Glutamatergic neuron (in vitro differentiated cells): ENCODE measurements at regions not wholly inside any gene's neighbourhood (a gene's known extent, or its start where the extent isn't known, plus 50 kb on each side); places are given as distances from the start of the nearest gene placed in this dataset.

Source experiments
- DNase-seq: peaks from one replicate; pipeline ENCODE4 v3.0.0; 2022
- H3K27ac Mint-ChIP-seq: one replicate; pipeline ENCODE4 v1.8.0; 2020; ENCODE audit warnings: mild to moderate bottlenecking, mixed read lengths, inconsistent platforms; ENCODE audit not compliant: unreplicated experiment
- H3K27me3 Mint-ChIP-seq: one replicate; pipeline ENCODE4 v1.8.0; 2020; ENCODE audit warnings: mild to moderate bottlenecking, moderate library complexity, mixed read lengths, inconsistent platforms; ENCODE audit not compliant: unreplicated experiment
- H3K36me3 Mint-ChIP-seq: one replicate; pipeline ENCODE4 v1.8.0; 2020; ENCODE audit warnings: mild to moderate bottlenecking, mixed read lengths, inconsistent platforms; ENCODE audit not compliant: unreplicated experiment
- H3K4me1 Mint-ChIP-seq: one replicate; pipeline ENCODE4 v1.8.0; 2020; ENCODE audit warnings: mild to moderate bottlenecking, low read depth, mixed read lengths, inconsistent platforms; ENCODE audit not compliant: unreplicated experiment
- H3K4me3 Mint-ChIP-seq: one replicate; pipeline ENCODE4 v1.8.0; 2020; ENCODE audit warnings: mild to moderate bottlenecking, mixed read lengths, inconsistent platforms; ENCODE audit not compliant: unreplicated experiment
- H3K9me3 Mint-ChIP-seq: one replicate; pipeline ENCODE4 v1.8.0; 2020; ENCODE audit warnings: mild to moderate bottlenecking, moderate library complexity, mixed read lengths, inconsistent platforms; ENCODE audit not compliant: unreplicated experiment
- CTCF ChIP-seq: fragments of 200-600 bp; sonication (generic); IDR thresholded peaks from one replicate; pipeline ENCODE4 v1.5.0; 2021; ENCODE audit not compliant: partially characterized antibody, unreplicated experiment

- peak; percentile 68 for TF ChIP-seq CTCF
- H3K4me3 Mint-ChIP-seq, result no peak overlapping the region
- no peak for DNase-seq
- no peaks in the 10 kb centered on the region for H3K4me1 Mint-ChIP-seq
- H3K27me3 Mint-ChIP-seq, result no peaks in the 10 kb centered on the region
- no peaks in the 10 kb centered on the region for H3K36me3 Mint-ChIP-seq
- no peaks in the 10 kb centered on the region for H3K9me3 Mint-ChIP-seq
- H3K27ac Mint-ChIP-seq, result no peak overlapping the region
These were observed 151.5 kb downstream of the ATXN7L3B start for GRCh38 chr12:74689071-74689655.

GRCh38 chr12:74689929-74690328 lies 152.3 kb downstream of the ATXN7L3B start:
- no peak overlapping the region for H3K4me3 Mint-ChIP-seq
- H3K4me1 Mint-ChIP-seq, result no peaks in the 10 kb centered on the region
- no peak for DNase-seq
- H3K36me3 Mint-ChIP-seq, result no peaks in the 10 kb centered on the region
- no peaks in the 10 kb centered on the region for H3K9me3 Mint-ChIP-seq
- no peak for TF ChIP-seq CTCF
- H3K27ac Mint-ChIP-seq, result no peak overlapping the region
- no peaks in the 10 kb centered on the region for H3K27me3 Mint-ChIP-seq

- H3K9me3 Mint-ChIP-seq, result no peaks in the 10 kb centered on the region
- no peak overlapping the region for H3K27ac Mint-ChIP-seq
- H3K27me3 Mint-ChIP-seq, result peaks cover 4% of the 10 kb centered on the region
These were observed 181.8 kb downstream of the ATXN7L3B start for GRCh38 chr12:74719447-74719846.

GRCh38 chr12:74722709-74723108 lies 185.1 kb downstream of the ATXN7L3B start:
- no peaks in the 10 kb centered on the region for H3K36me3 Mint-ChIP-seq
- no peak overlapping the region for H3K4me3 Mint-ChIP-seq
- no peak overlapping the region for H3K27ac Mint-ChIP-seq
- H3K9me3 Mint-ChIP-seq, result no peaks in the 10 kb centered on the region
- no peaks in the 10 kb centered on the region for H3K4me1 Mint-ChIP-seq
- DNase-seq, result no peak
- H3K27me3 Mint-ChIP-seq, result no peaks in the 10 kb centered on the region
- TF ChIP-seq CTCF, result no peak

More at GRCh38 chr12:74719447-74719846, 181.8 kb downstream of the ATXN7L3B start:
- no peak overlapping the region for H3K4me3 Mint-ChIP-seq
- H3K36me3 Mint-ChIP-seq, result no peaks in the 10 kb centered on the region
- no peak for DNase-seq
- no peaks in the 10 kb centered on the region for H3K4me1 Mint-ChIP-seq
- TF ChIP-seq CTCF, result no peak

GRCh38 chr12:74725154-74725553 lies 187.5 kb downstream of the ATXN7L3B start:
- Mint-ChIP-seq H3K27ac (no peak overlapping the region), H3K9me3 (no peaks in the 10 kb centered on the region), H3K27me3 (no peaks in the 10 kb centered on the region), H3K36me3 (no peaks in the 10 kb centered on the region), H3K4me3 (no peak overlapping the region), H3K4me1 (no peaks in the 10 kb centered on the region)
- DNase-seq, result no peak
- no peak for TF ChIP-seq CTCF
